Thoracic aorta (tissue), 2 donors: ENCODE measurements at regions not wholly inside any gene's neighbourhood (a gene's known extent, or its start where the extent isn't known, plus 50 kb on each side); places are given as distances from the start of the nearest gene placed in this dataset.

ENCODE experiments used
- ATAC-seq: fragments of 150-250 bp; one replicate; pipeline ENCODE4 v1.8.0; 2017; ENCODE audit warnings: low read depth; ENCODE audit not compliant: insufficient number of reproducible peaks, low FRiP score
- DNase-seq: peaks from one replicate; pipeline ENCODE4 v3.0.0-alpha.2; 2020; ENCODE audit warnings: low spot score
- H3K27ac ChIP-seq, 2 donors: fragments of 200-600 bp; sonication (generic); 1 replicate in 1 of 2; 2 replicates in 1 of 2; pipeline ENCODE4 v1.5.1; 2016; ENCODE audit warnings: mild to moderate bottlenecking in 2 of 2, moderate library complexity in 2 of 2
- H3K27me3 ChIP-seq: fragments of 200-600 bp; sonication (generic); replicated peaks from 2 replicates; pipeline ENCODE4 v1.6.0; 2016; ENCODE audit warnings: mild to moderate bottlenecking; ENCODE audit not compliant: insufficient read depth
- H3K36me3 ChIP-seq: fragments of 200-600 bp; sonication (generic); one replicate; pipeline ENCODE4 v1.5.1; 2016
- H3K4me1 ChIP-seq, 2 donors: fragments of 200-600 bp; sonication (generic); 1 replicate in 1 of 2; 2 replicates in 1 of 2; pipeline versions ENCODE4 v1.5.1 to v1.6.0; 2016; ENCODE audit warnings: low read depth in 2 of 2, mild to moderate bottlenecking in 1 of 2; ENCODE audit not compliant: control insufficient read depth in 1 of 2
- H3K4me3 ChIP-seq: fragments of 200-600 bp; sonication (generic); 2 replicates; pipeline ENCODE4 v1.5.1; 2016; ENCODE audit warnings: mild to moderate bottlenecking
- H3K9me3 ChIP-seq: fragments of 200-600 bp; sonication (generic); 2 replicates; pipeline ENCODE4 v1.5.1; 2016
- TF ChIP-seq, protein P1 (sequence below): fragments of 200-600 bp; sonication (generic); IDR thresholded peaks from one replicate; pipeline ENCODE4 v1.5.1; 2019; ENCODE audit warnings: antibody characterized with exemption

DNA sequence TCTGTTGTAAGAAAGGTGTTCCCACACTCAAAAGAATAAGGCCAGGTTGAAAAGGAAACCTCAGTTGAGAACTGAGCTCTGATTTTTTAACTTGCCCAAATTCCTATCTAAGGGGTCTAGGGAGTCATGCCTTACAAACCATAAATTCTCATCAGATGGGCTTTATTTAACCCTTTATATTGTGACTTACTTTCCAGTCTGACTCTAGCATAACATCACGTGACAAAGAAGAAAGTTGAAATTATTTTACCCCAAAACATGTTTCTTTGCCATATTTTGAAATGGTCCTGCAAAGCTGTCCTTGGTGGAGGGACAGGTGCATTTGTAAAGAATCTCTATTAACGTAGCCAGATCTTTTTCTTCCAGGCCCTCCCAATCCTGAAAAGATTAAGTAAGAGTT is 411.7 kb downstream of the GALC start:
- Histone ChIP-seq H3K36me3 (no peaks in the 10 kb centered on the region), H3K9me3 (no peaks in the 10 kb centered on the region), H3K4me3 (no peak overlapping the region), H3K4me1 (no peaks in the 10 kb centered on the region), H3K27me3 (no peaks in the 10 kb centered on the region), H3K27ac (no peak overlapping the region)
- ATAC-seq (no peak), DNase-seq (no peak)
- TF ChIP-seq, protein P1, sequence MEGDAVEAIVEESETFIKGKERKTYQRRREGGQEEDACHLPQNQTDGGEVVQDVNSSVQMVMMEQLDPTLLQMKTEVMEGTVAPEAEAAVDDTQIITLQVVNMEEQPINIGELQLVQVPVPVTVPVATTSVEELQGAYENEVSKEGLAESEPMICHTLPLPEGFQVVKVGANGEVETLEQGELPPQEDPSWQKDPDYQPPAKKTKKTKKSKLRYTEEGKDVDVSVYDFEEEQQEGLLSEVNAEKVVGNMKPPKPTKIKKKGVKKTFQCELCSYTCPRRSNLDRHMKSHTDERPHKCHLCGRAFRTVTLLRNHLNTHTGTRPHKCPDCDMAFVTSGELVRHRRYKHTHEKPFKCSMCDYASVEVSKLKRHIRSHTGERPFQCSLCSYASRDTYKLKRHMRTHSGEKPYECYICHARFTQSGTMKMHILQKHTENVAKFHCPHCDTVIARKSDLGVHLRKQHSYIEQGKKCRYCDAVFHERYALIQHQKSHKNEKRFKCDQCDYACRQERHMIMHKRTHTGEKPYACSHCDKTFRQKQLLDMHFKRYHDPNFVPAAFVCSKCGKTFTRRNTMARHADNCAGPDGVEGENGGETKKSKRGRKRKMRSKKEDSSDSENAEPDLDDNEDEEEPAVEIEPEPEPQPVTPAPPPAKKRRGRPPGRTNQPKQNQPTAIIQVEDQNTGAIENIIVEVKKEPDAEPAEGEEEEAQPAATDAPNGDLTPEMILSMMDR = no peak

DNA sequence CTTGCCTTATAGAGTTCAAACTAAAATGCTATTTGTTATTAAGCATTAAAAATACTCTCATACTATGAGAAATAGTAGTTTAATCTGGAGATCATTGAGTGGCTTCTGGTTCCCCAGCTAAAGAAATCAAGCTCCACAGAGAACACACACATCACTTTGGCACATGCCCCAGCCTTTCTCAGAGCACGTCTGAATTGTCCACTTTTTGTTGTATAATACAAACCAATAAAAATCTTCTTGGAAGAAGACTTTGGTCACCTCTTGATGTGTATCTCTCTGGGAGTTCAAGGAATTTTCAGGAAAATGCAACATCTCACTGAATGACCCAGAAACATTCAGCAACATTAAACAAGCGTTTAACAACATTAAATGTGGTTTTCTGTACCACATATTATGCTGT is 413.9 kb downstream of the GALC start:
- no peak for DNase-seq
- Histone ChIP-seq H3K36me3 (no peaks in the 10 kb centered on the region), H3K27me3 (no peaks in the 10 kb centered on the region), H3K9me3 (no peaks in the 10 kb centered on the region), H3K27ac (no peak overlapping the region), H3K4me1 (no peaks in the 10 kb centered on the region), H3K4me3 (no peak overlapping the region)
- ATAC-seq = no peak
- TF ChIP-seq, protein P1 = no peak

DNA sequence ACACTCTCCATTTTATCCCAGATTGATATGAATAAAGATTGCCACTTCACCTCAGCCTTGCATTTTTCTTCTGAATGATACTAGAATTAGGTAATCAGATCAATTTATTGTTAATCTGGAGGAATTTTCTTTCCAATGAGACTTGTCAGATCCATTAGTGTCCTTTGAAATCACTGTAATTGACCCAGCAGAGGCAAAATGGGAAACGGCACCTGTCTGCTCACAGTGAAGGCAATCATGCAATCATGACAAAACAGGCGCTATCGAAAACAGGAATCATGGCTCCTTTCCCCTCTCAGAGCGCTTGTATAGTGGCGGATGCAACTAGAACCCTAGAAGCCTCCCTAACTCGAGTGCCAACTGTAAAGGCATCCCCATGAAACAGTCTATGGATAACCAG is 417.6 kb downstream of the GALC start:
- Histone ChIP-seq H3K36me3 (no peaks in the 10 kb centered on the region), H3K4me1 (no peaks in the 10 kb centered on the region), H3K4me3 (no peak overlapping the region), H3K9me3 (no peaks in the 10 kb centered on the region), H3K27ac (no peak overlapping the region), H3K27me3 (no peaks in the 10 kb centered on the region)
- TF ChIP-seq, protein P1 = no peak
- DNase-seq = no peak
- no peak for ATAC-seq

DNA sequence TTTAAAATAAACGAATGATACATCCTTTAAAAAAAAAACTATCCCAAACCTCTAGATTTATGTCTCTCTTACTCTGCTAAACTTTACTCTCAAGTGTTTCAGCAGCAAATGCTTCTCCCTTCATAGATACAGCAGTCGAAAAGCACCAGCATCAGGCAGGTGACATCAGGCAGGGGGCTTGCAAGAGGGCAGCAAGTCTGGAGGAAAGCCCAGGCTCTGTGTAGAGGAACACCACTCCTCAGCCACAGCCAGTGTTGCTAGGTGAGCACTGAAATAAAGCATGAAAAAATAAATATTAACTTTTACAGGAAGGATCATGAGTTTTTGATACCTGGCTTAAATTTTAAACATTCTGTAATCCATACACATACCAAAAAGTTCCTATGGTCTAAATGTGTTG is 419.4 kb downstream of the GALC start:
- H3K27me3 ChIP-seq = no peaks in the 10 kb centered on the region
- no peaks in the 10 kb centered on the region for H3K9me3 ChIP-seq
- ATAC-seq (no peak), DNase-seq (no peak)
- no peak overlapping the region for H3K4me3 ChIP-seq
- TF ChIP-seq, protein P1 = no peak
- no peak overlapping the region for H3K27ac ChIP-seq
- no peaks in the 10 kb centered on the region for H3K36me3 ChIP-seq
- no peaks in the 10 kb centered on the region for H3K4me1 ChIP-seq

DNA sequence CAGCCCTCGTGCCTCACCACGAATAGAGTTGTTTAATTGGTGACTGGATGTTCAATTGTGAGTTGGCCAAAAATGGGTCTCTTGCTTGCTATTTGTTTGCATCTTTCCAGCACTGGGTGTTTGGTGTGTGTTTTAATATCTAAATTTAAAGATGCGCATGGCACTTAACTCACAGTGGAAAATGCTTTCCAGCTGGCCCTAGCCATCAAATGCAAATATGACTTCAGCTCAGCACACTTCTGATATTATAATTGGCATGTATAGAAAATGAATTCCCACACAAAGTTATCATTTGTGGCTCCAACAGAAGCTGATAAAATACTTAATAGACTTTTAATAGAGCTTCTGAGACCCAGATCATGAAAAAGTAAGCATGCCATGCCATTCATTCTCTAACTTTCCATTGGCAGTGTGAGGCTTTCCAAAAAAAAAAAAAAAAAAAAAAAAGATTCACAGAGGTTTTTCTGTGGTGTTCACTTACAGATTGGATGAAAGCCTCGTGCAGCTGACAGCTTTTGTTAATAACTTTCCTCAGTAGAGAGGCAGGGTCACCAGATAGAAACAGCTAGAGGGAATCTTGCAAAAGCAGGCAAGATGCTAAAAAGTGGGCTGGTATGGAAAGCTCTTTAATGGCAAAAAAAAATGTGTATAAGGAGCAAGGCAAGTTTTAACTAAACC is 425.2 kb downstream of the GALC start:
- no peak for DNase-seq
- ATAC-seq = no peak
- no peak overlapping the region for H3K27ac ChIP-seq
- H3K4me1 ChIP-seq = no peaks in the 10 kb centered on the region
- no peaks in the 10 kb centered on the region for H3K9me3 ChIP-seq
- no peaks in the 10 kb centered on the region for H3K36me3 ChIP-seq
- TF ChIP-seq, protein P1 = no peak
- no peak overlapping the region for H3K4me3 ChIP-seq
- H3K27me3 ChIP-seq = no peaks in the 10 kb centered on the region
